Endothelial cell of umbilical vein (primary cell): ENCODE measurements at regions not wholly inside any gene's neighbourhood (a gene's known extent, or its start where the extent isn't known, plus 50 kb on each side); places are given as distances from the start of the nearest gene placed in this dataset.

ENCODE experiments used
- CTCF ChIP-seq, 2 donors: IDR thresholded peaks; 1 replicate in 1 of 2; 2 replicates in 1 of 2; pipeline ENCODE4 v1.5.1; 2011; ENCODE audit warnings: low read length in 2 of 2, mild to moderate bottlenecking in 2 of 2, moderate library complexity in 2 of 2, control low read depth in 1 of 2, inconsistent platforms in 1 of 2, low read depth in 1 of 2; ENCODE audit not compliant: insufficient read depth in 1 of 2; ENCODE audit errors: extremely low read depth in 1 of 2
- EZH2 ChIP-seq: IDR thresholded peaks from 2 replicates; pipeline ENCODE4 v1.6.1; 2012; ENCODE audit warnings: borderline replicate concordance, low read depth, mild to moderate bottlenecking, moderate library complexity, low read length, inconsistent platforms; ENCODE audit not compliant: severe bottlenecking
- FOS ChIP-seq: IDR thresholded peaks from 2 replicates; pipeline ENCODE4 v1.6.1; 2011; ENCODE audit warnings: mild to moderate bottlenecking, low read length, moderate library complexity, borderline replicate concordance; ENCODE audit not compliant: insufficient read depth
- GATA2 ChIP-seq: IDR thresholded peaks from 2 replicates; pipeline ENCODE4 v1.7.0; 2011; ENCODE audit warnings: low read depth, mild to moderate bottlenecking, moderate library complexity, mixed read lengths, low read length; ENCODE audit not compliant: insufficient read length, insufficient read depth
- JUN ChIP-seq: IDR thresholded peaks from 2 replicates; pipeline ENCODE4 v1.6.1; 2011; ENCODE audit warnings: borderline replicate concordance, low read depth; ENCODE audit not compliant: insufficient read length, insufficient read depth
- MAX ChIP-seq: IDR thresholded peaks from 2 replicates; pipeline ENCODE4 v1.6.1; 2011; ENCODE audit not compliant: insufficient read depth, insufficient read length
- MYC ChIP-seq: IDR thresholded peaks from one replicate; pipeline ENCODE4 v1.6.1; 2011; ENCODE audit warnings: mild to moderate bottlenecking, low read depth, low read length
- POLR2A ChIP-seq: IDR thresholded peaks from 2 replicates; pipeline ENCODE4 v1.6.1; 2012; ENCODE audit warnings: low read depth, mild to moderate bottlenecking, control low read depth, low read length
- POLR2AphosphoS5 ChIP-seq: IDR thresholded peaks from 2 replicates; pipeline ENCODE4 v1.6.1; 2012; ENCODE audit warnings: low read depth, mild to moderate bottlenecking, control low read depth, low read length, moderate library complexity; ENCODE audit not compliant: insufficient read depth

- TF ChIP-seq CTCF (IDR thresholded peaks at IDR 0.05; ENCODE audit: extremely low read depth in 1 of 2, insufficient read depth in 1 of 2, low read depth in 1 of 2, low read length in 2 of 2) = no peak
- TF ChIP-seq JUN = no peak
- no peak for TF ChIP-seq FOS
- TF ChIP-seq POLR2A = no peak
- TF ChIP-seq POLR2AphosphoS5 = no peak
- TF ChIP-seq EZH2 = no peak
- TF ChIP-seq MAX = no peak
- TF ChIP-seq GATA2 = no peak
- no peak for TF ChIP-seq MYC
These were observed 262.6 kb upstream of the SORL1-AS1 start for GRCh38 chr11:121715405-121715804.
